HG03520 (cell line): ENCODE measurements at regions not wholly inside any gene's neighbourhood (a gene's known extent, or its start where the extent isn't known, plus 50 kb on each side); places are given as distances from the start of the nearest gene placed in this dataset.

ENCODE experiments used
- ATAC-seq: cut with Tn5 transposase; IDR thresholded peaks from one replicate; pipeline ENCODE4 v1.9.1; 2021; ENCODE audit warnings: mild to moderate bottlenecking, moderate library complexity; ENCODE audit not compliant: unreplicated experiment

- no peak for ATAC-seq
Measured at GRCh38 chr9:16223074-16223871, 647.2 kb downstream of the BNC2 start.

- ATAC-seq: no peak
Measured at GRCh38 chr9:16230731-16231130, 639.7 kb downstream of the BNC2 start.

- no peak for ATAC-seq
Measured at GRCh38 chr9:16236311-16236710, 634.2 kb downstream of the BNC2 start.

- no peak for ATAC-seq
Measured at GRCh38 chr9:16236882-16237281, 633.6 kb downstream of the BNC2 start.

GRCh38 chr9:16238623-16239138, 631.8 kb downstream of the BNC2 start:
- no peak for ATAC-seq

- ATAC-seq: no peak
Measured at GRCh38 chr9:16241231-16241630, 629.2 kb downstream of the BNC2 start.

- ATAC-seq: no peak
Measured at GRCh38 chr9:16243798-16244197, 626.7 kb downstream of the BNC2 start.

GRCh38 chr9:16245756-16246440, 624.6 kb downstream of the BNC2 start:
- ATAC-seq: no peak

GRCh38 chr9:16246785-16247184, 623.7 kb downstream of the BNC2 start:
- no peak for ATAC-seq

GRCh38 chr9:16247188-16247875, 623.1 kb downstream of the BNC2 start:
- no peak for ATAC-seq

GRCh38 chr9:16248822-16249221, 621.6 kb downstream of the BNC2 start:
- no peak for ATAC-seq

GRCh38 chr9:16252616-16253015, 617.9 kb downstream of the BNC2 start:
- ATAC-seq: no peak

- no peak for ATAC-seq
Measured at GRCh38 chr9:16254674-16255073, 615.8 kb downstream of the BNC2 start.

- ATAC-seq: no peak
Measured at GRCh38 chr9:16255217-16255616, 615.3 kb downstream of the BNC2 start.

- ATAC-seq: no peak
Measured at GRCh38 chr9:16257604-16258003, 612.9 kb downstream of the BNC2 start.

GRCh38 chr9:16258191-16258590, 612.3 kb downstream of the BNC2 start:
- ATAC-seq: no peak

GRCh38 chr9:16258708-16259107, 611.8 kb downstream of the BNC2 start:
- ATAC-seq: no peak

GRCh38 chr9:16262477-16263261, 607.8 kb downstream of the BNC2 start:
- no peak for ATAC-seq

- no peak for ATAC-seq
Measured at GRCh38 chr9:16265688-16266087, 604.8 kb downstream of the BNC2 start.

GRCh38 chr9:16266648-16267276, 603.7 kb downstream of the BNC2 start:
- ATAC-seq: no peak
